ENCODE measurements at regions not wholly inside any gene's neighbourhood (a gene's known extent, or its start where the extent isn't known, plus 50 kb on each side); places are given as distances from the start of the nearest gene placed in this dataset.

GRCh38 chr2:78963881-78964280 lies 61.6 kb upstream of the REG3G start:
- TF ChIP-seq BACH2 (CRISPR knock-in tag; IDR thresholded peaks at IDR 0.05; ENCODE audit: borderline replicate concordance) = no peak
- no peak for ATAC-seq

DNA sequence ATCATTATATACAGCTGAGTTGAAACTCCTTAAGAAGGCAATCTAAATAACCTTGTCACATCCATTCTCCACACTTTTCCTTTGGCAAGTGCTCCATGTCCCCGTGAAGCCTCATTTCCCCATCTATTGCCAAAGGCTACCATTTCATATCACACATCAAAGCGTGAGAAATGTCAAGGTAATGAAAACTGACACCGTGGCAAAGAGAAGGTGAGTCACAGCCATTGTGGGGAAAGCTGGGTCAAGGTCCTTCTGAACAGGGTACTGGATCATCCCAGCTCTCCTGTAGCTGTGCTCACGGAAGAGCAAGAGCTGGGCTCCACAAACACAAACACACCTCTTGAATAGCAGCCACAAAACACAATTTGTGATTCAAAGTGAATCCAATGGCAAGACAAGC lies 58.2 kb upstream of the REG3G start:
- TF ChIP-seq, protein P1, sequence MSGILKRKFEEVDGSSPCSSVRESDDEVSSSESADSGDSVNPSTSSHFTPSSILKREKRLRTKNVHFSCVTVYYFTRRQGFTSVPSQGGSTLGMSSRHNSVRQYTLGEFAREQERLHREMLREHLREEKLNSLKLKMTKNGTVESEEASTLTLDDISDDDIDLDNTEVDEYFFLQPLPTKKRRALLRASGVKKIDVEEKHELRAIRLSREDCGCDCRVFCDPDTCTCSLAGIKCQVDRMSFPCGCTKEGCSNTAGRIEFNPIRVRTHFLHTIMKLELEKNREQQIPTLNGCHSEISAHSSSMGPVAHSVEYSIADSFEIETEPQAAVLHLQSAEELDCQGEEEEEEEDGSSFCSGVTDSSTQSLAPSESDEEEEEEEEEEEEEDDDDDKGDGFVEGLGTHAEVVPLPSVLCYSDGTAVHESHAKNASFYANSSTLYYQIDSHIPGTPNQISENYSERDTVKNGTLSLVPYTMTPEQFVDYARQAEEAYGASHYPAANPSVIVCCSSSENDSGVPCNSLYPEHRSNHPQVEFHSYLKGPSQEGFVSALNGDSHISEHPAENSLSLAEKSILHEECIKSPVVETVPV (CRISPR knock-in tag; IDR thresholded peaks at IDR 0.05) = no peak
- TF ChIP-seq ZNF70 (CRISPR knock-in tag; IDR thresholded peaks at IDR 0.05) (no peak), TCF4 (CRISPR knock-in tag; IDR thresholded peaks at IDR 0.05; ENCODE audit: borderline replicate concordance) (no peak), ZC3H10 (CRISPR knock-in tag; IDR thresholded peaks at IDR 0.05) (no peak), ZNF8 (CRISPR knock-in tag; IDR thresholded peaks at IDR 0.05) (no peak), ESRRG (CRISPR knock-in tag; IDR thresholded peaks at IDR 0.05) (no peak), TOX (CRISPR knock-in tag; IDR thresholded peaks at IDR 0.05; ENCODE audit: borderline replicate concordance) (no peak), BACH2 (CRISPR knock-in tag; IDR thresholded peaks at IDR 0.05; ENCODE audit: borderline replicate concordance) (no peak), PATZ1 (CRISPR knock-in tag; IDR thresholded peaks at IDR 0.05; ENCODE audit: borderline replicate concordance) (no peak), OSR1 (CRISPR knock-in tag; IDR thresholded peaks at IDR 0.05) (no peak), RARB (CRISPR knock-in tag; IDR thresholded peaks at IDR 0.05) (no peak), ISL1 (CRISPR knock-in tag; IDR thresholded peaks at IDR 0.05) (no peak), POU6F1 (CRISPR knock-in tag; IDR thresholded peaks at IDR 0.05; ENCODE audit: borderline replicate concordance, low read depth) (no peak), ZFP3 (CRISPR knock-in tag; IDR thresholded peaks at IDR 0.05) (no peak), ZFP30 (CRISPR knock-in tag; IDR thresholded peaks at IDR 0.05) (no peak), ARNTL (CRISPR knock-in tag; IDR thresholded peaks at IDR 0.05; ENCODE audit: borderline replicate concordance, low read depth) (no peak), PPARA (CRISPR knock-in tag; IDR thresholded peaks at IDR 0.05; ENCODE audit: borderline replicate concordance) (no peak), TSHZ2 (CRISPR knock-in tag; IDR thresholded peaks at IDR 0.05) (no peak), CSDC2 (CRISPR knock-in tag; IDR thresholded peaks at IDR 0.05) (no peak)
- no peak for ATAC-seq

- TF ChIP-seq PPARA (CRISPR knock-in tag; IDR thresholded peaks at IDR 0.05; ENCODE audit: borderline replicate concordance) (no peak), ZNF70 (CRISPR knock-in tag; IDR thresholded peaks at IDR 0.05) (no peak), PATZ1 (CRISPR knock-in tag; IDR thresholded peaks at IDR 0.05; ENCODE audit: borderline replicate concordance) (no peak), ZNF8 (CRISPR knock-in tag; IDR thresholded peaks at IDR 0.05) (no peak), ISL1 (CRISPR knock-in tag; IDR thresholded peaks at IDR 0.05) (no peak), POU6F1 (CRISPR knock-in tag; IDR thresholded peaks at IDR 0.05; ENCODE audit: borderline replicate concordance, low read depth) (no peak), RARB (CRISPR knock-in tag; IDR thresholded peaks at IDR 0.05) (no peak), ZFP3 (CRISPR knock-in tag; IDR thresholded peaks at IDR 0.05) (no peak), TSHZ2 (CRISPR knock-in tag; IDR thresholded peaks at IDR 0.05) (no peak), CSDC2 (CRISPR knock-in tag; IDR thresholded peaks at IDR 0.05) (no peak), ARNTL (CRISPR knock-in tag; IDR thresholded peaks at IDR 0.05; ENCODE audit: borderline replicate concordance, low read depth) (no peak), TOX (CRISPR knock-in tag; IDR thresholded peaks at IDR 0.05; ENCODE audit: borderline replicate concordance) (no peak), SNAI2 (CRISPR knock-in tag; IDR thresholded peaks at IDR 0.05) (no peak), OSR1 (CRISPR knock-in tag; IDR thresholded peaks at IDR 0.05) (no peak)
- TF ChIP-seq, protein P1 (CRISPR knock-in tag; IDR thresholded peaks at IDR 0.05) = no peak
- ATAC-seq = no peak
These were observed 51.9 kb upstream of the REG3G start for GRCh38 chr2:78973630-78974029.

All from SK-N-SH treated with all-trans-retinoic acid at 6 μM for 48 hours (cell line).